D721Med (cell line): ENCODE measurements at regions not wholly inside any gene's neighbourhood (a gene's known extent, or its start where the extent isn't known, plus 50 kb on each side); places are given as distances from the start of the nearest gene placed in this dataset.

Experiments used
- DNase-seq: peaks from one replicate; pipeline ENCODE4 v3.0.0; 2011; ENCODE audit warnings: low spot score; ENCODE audit not compliant: insufficient read length
- FAIRE-seq: peaks from 2 replicates; lab custom pipeline; 2011; peaks lifted over from hg19 to GRCh38; lab: Jason Lieb, UNC
- TF ChIP-seq, protein P1 (sequence below): IDR thresholded peaks from 2 replicates; pipeline ENCODE4 v1.5.1; 2012; ENCODE audit warnings: mild to moderate bottlenecking, control low read depth; ENCODE audit not compliant: insufficient read depth; ENCODE audit errors: missing control alignments

DNA sequence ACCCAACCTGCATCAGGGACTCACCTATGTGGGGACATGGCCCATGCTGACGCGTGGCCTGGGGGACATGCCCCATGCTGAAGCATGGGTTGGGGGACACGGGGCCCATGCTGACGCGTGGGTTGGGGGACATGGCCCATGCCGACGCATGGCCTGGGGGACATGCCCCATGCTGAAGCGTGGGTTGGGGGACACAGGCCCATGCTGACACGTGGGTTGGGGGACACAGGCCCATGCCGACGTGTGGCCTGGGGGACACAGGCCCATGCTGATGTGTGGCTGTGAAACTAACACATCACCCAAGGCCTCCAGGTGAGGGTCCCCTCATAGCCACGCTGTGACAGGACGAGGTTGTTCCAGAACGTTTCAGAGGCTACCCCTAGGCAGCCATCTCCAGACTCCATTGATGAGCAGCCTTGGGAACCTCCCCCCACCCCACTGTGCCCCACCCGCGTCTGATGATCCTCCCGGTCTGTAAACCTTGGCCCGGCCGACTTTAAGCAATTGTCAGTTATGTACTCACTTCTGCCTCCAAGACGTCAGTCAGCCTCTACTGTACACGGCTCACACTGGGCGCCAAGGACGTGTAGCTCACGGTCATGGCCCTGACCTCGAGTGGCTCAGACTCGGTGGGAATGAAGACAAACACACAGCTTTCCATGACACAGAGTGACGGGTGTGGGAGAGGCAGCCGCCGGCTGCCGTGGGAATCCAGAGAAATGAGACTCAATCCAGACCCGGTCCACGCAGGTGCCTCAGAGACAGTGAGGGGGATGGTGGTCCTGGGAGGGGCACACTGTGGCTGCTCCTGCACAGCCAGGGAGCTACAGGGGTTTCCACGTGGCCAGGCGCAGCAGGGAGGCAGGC, 50.2 kb upstream of the SLC66A3 start:
- TF ChIP-seq, protein P1, sequence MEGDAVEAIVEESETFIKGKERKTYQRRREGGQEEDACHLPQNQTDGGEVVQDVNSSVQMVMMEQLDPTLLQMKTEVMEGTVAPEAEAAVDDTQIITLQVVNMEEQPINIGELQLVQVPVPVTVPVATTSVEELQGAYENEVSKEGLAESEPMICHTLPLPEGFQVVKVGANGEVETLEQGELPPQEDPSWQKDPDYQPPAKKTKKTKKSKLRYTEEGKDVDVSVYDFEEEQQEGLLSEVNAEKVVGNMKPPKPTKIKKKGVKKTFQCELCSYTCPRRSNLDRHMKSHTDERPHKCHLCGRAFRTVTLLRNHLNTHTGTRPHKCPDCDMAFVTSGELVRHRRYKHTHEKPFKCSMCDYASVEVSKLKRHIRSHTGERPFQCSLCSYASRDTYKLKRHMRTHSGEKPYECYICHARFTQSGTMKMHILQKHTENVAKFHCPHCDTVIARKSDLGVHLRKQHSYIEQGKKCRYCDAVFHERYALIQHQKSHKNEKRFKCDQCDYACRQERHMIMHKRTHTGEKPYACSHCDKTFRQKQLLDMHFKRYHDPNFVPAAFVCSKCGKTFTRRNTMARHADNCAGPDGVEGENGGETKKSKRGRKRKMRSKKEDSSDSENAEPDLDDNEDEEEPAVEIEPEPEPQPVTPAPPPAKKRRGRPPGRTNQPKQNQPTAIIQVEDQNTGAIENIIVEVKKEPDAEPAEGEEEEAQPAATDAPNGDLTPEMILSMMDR = no peak
- DNase-seq = no peak
- FAIRE-seq = no peak
